B cell (primary cell): ENCODE measurements at regions not wholly inside any gene's neighbourhood (a gene's known extent, or its start where the extent isn't known, plus 50 kb on each side); places are given as distances from the start of the nearest gene placed in this dataset.

Experiments used
- ATAC-seq: fragments of 200-7000 bp; cut with Tn5 transposase; one replicate; pipeline ENCODE4 v1.10.0; 2021; ENCODE audit warnings: low read depth, mild to moderate bottlenecking, moderate number of reproducible peaks, moderate library complexity
- CTCF ChIA-PET: fragments of 350-600 bp; sonication (Branson Sonifier 250); formaldehyde crosslinking; loops from one replicate; lab custom pipeline; 2021; ENCODE audit warnings: antibody characterized with exemption, inconsistent platforms; lab: Charles Lee
- POLR2A ChIA-PET: fragments of 350-600 bp; sonication (Branson Sonifier 250); formaldehyde crosslinking; loops from one replicate; lab custom pipeline; 2021; ENCODE audit warnings: antibody characterized with exemption; lab: Charles Lee
- DNase-seq: peaks from one replicate; pipeline ENCODE4 v3.0.0; 2013
- H2AFZ ChIP-seq: 2 replicates; pipeline ENCODE4 v1.6.1; 2012; ENCODE audit warnings: mild to moderate bottlenecking, low read depth, low read length; ENCODE audit not compliant: insufficient read depth, poor library complexity, severe bottlenecking
- H3K27ac ChIP-seq, 2 donors: 1 replicate in 1 of 2; 2 replicates in 1 of 2; pipeline ENCODE4 v1.5.1; 2012 to 2013; ENCODE audit warnings: low read length in 2 of 2, mild to moderate bottlenecking in 2 of 2, moderate library complexity in 1 of 2
- H3K27me3 ChIP-seq, 4 experiments: fragments of 200-600 bp in 1 of 4; sonication (generic) in 1 of 4; replicated peaks in 1 of 4; 1 replicate in 2 of 4; 2 replicates in 2 of 4; pipeline versions ENCODE4 v1.6.1 to v1.7.0; 2013 to 2016; ENCODE audit warnings: low read length in 3 of 4, mild to moderate bottlenecking in 2 of 4, mixed read lengths in 1 of 4, moderate library complexity in 1 of 4; ENCODE audit not compliant: insufficient read depth in 4 of 4, control insufficient read depth in 3 of 4; ENCODE audit errors: control extremely low read depth in 1 of 4
- H3K36me3 ChIP-seq, 2 experiments: replicated peaks in 1 of 2; 1 replicate in 1 of 2; 2 replicates in 1 of 2; pipeline versions ENCODE4 v1.6.1 to v1.7.1; 2013; ENCODE audit warnings: low read length in 1 of 2; ENCODE audit not compliant: insufficient read depth in 2 of 2, control insufficient read depth in 1 of 2; ENCODE audit errors: control extremely low read depth in 1 of 2, extremely low read depth in 1 of 2
- H3K4me1 ChIP-seq, 2 donors: fragments of 200-600 bp in 1 of 2; sonication (generic) in 1 of 2; 1 replicate in 1 of 2; 2 replicates in 1 of 2; pipeline versions ENCODE4 v1.5.1 to v1.6.1; 2013 to 2017; ENCODE audit warnings: low read length in 2 of 2; ENCODE audit not compliant: control insufficient read depth in 2 of 2, insufficient read depth in 2 of 2
- H3K4me2 ChIP-seq: replicated peaks from 2 replicates; pipeline ENCODE3; 2012; ENCODE audit warnings: mild to moderate bottlenecking, low read depth, low read length; ENCODE audit not compliant: poor library complexity, severe bottlenecking
- H3K4me3 ChIP-seq, 5 experiments: fragments of 200-600 bp in 1 of 5; sonication (generic) in 1 of 5; 1 replicate in 3 of 5; 2 replicates in 2 of 5; pipeline versions ENCODE4 v1.5.1 to v1.7.0; 2011 to 2016; ENCODE audit warnings: low read length in 4 of 5, mild to moderate bottlenecking in 4 of 5, low read depth in 2 of 5, control low read depth in 1 of 5, moderate library complexity in 1 of 5; ENCODE audit not compliant: insufficient read depth in 1 of 5; ENCODE audit errors: control extremely low read depth in 1 of 5, extremely low read depth in 1 of 5
- H3K79me2 ChIP-seq: fragments of 200-600 bp; sonication (generic); one replicate; pipeline ENCODE4 v1.6.0; 2016; ENCODE audit warnings: low read length; ENCODE audit not compliant: control insufficient read depth, insufficient read depth
- H3K9ac ChIP-seq: fragments of 200-600 bp; sonication (generic); 2 replicates; pipeline ENCODE4 v1.6.1; 2017; ENCODE audit warnings: mild to moderate bottlenecking, low read length, moderate library complexity
- H3K9me3 ChIP-seq, 3 donors: one replicate each; pipeline versions ENCODE4 v1.6.1 to v1.7.1; 2013; ENCODE audit warnings: low read length in 2 of 3; ENCODE audit not compliant: control insufficient read depth in 2 of 3, insufficient read depth in 1 of 3; ENCODE audit errors: control extremely low read depth in 1 of 3
- H4K20me1 ChIP-seq: 2 replicates; pipeline ENCODE4 v1.6.0; 2012; ENCODE audit warnings: mild to moderate bottlenecking, low read length; ENCODE audit not compliant: insufficient read depth, control insufficient read depth, poor library complexity, severe bottlenecking
- H3K27ac Mint-ChIP-seq: one replicate; pipeline ENCODE4 v1.8.0; 2021; ENCODE audit warnings: mixed read lengths
- H3K27me3 Mint-ChIP-seq: one replicate; pipeline ENCODE4 v1.8.0; 2021; ENCODE audit warnings: mixed read lengths
- H3K4me1 Mint-ChIP-seq: one replicate; pipeline ENCODE4 v1.8.0; 2021; ENCODE audit warnings: mixed read lengths
- H3K4me3 Mint-ChIP-seq: one replicate; pipeline ENCODE4 v1.8.0; 2021; ENCODE audit warnings: mixed read lengths
- H3K9me3 Mint-ChIP-seq: one replicate; pipeline ENCODE4 v1.8.0; 2022; ENCODE audit warnings: mixed read lengths; ENCODE audit not compliant: insufficient read depth
- EZH2 ChIP-seq: IDR thresholded peaks from 2 replicates; pipeline ENCODE4 v1.6.1; 2012; ENCODE audit warnings: borderline replicate concordance, low read depth, mild to moderate bottlenecking, moderate library complexity, low read length; ENCODE audit not compliant: insufficient read depth, poor library complexity, severe bottlenecking
- WGBS: methylation state at CpG from one replicate; pipeline ENCODE4 v1.1.5; 2013; ENCODE audit warnings: missing lambda C conversion rate; ENCODE audit not compliant: insufficient coverage; 5-methylcytosine and 5-hydroxymethylcytosine counted together
- intact Hi-C: fragments of 100-400 bp; cut with micrococcal nuclease; formaldehyde crosslinking; loops from one replicate; pipeline ENCODE4 v1.10.0; 2022
- TF ChIP-seq, protein P1 (sequence below): fragments of 200-600 bp; IDR thresholded peaks from one replicate; pipeline ENCODE4 v1.8.0; 2022; ENCODE audit warnings: antibody characterized with exemption, mild to moderate bottlenecking

DNA sequence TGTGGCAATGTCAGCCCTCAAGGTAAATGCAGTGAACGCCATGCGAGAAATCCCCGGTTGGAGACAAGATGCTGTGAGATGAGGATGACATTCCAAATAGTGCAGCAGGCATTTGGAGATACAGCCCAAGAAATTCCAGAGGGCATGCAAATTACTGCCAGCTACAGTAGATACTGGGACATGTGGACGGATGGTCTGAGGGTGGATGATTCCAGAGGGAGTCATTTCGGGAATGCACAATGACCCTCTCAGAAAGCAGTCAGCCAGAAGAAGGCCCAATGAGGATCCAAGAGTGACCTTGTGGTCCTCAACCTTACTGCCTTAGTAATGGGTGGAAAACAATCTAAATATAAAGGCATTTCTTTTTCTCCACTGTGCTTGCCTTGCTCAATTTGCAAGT lies 111.3 kb downstream of the HNRNPLL start:
- Histone ChIP-seq H3K27ac (no peak overlapping the region), H3K36me3 (no peaks in the 10 kb centered on the region), H4K20me1 (no peaks in the 10 kb centered on the region), H3K27me3 (no peaks in the 10 kb centered on the region), H3K4me1 (no peaks in the 10 kb centered on the region), H3K9me3 (no peaks in the 10 kb centered on the region), H3K9ac (no peak overlapping the region), H2AFZ (no peak overlapping the region), H3K4me2 (no peak overlapping the region), H3K79me2 (no peaks in the 10 kb centered on the region), H3K4me3 (no peak overlapping the region)
- no peaks in the 10 kb centered on the region for H3K27me3 Mint-ChIP-seq
- no peak for DNase-seq
- H3K27ac Mint-ChIP-seq, result no peak overlapping the region
- H3K9me3 Mint-ChIP-seq, result no peaks in the 10 kb centered on the region
- peaks cover 2% of the 10 kb centered on the region for H3K4me1 Mint-ChIP-seq
- intact Hi-C loops, result no loop called here
- no peak for TF ChIP-seq EZH2
- TF ChIP-seq, protein P1, sequence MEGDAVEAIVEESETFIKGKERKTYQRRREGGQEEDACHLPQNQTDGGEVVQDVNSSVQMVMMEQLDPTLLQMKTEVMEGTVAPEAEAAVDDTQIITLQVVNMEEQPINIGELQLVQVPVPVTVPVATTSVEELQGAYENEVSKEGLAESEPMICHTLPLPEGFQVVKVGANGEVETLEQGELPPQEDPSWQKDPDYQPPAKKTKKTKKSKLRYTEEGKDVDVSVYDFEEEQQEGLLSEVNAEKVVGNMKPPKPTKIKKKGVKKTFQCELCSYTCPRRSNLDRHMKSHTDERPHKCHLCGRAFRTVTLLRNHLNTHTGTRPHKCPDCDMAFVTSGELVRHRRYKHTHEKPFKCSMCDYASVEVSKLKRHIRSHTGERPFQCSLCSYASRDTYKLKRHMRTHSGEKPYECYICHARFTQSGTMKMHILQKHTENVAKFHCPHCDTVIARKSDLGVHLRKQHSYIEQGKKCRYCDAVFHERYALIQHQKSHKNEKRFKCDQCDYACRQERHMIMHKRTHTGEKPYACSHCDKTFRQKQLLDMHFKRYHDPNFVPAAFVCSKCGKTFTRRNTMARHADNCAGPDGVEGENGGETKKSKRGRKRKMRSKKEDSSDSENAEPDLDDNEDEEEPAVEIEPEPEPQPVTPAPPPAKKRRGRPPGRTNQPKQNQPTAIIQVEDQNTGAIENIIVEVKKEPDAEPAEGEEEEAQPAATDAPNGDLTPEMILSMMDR, result no peak
- ChIA-PET CTCF (no interaction called here), POLR2A (no interaction called here)
- no peak for ATAC-seq
- no peak overlapping the region for H3K4me3 Mint-ChIP-seq
- 98% methylated on average over 5 of the region's 5 CpGs for WGBS

DNA sequence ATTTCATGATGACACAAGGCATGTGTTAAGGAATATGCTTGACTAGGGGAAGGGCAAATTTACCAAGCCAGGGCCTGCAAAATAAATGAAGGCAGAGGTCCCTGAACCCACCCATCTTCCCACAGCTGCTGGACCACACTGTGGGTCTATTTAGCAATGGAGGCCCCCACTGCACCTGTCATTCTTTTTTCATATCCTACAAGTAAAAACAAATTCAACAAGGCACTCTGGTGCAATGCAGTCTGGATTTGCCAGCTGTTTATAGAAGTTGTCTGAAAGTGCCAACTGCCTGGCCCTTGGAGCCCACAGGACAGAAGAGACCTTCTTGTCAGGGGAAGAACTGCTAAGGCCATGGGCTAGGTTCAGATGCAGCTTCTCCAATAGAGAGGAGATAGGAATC lies 112.8 kb upstream of the ATL2 start:
- CTCF ChIA-PET, result no interaction called here
- Mint-ChIP-seq H3K4me3 (no peak overlapping the region), H3K9me3 (no peaks in the 10 kb centered on the region), H3K27ac (no peak overlapping the region), H3K4me1 (no peaks in the 10 kb centered on the region), H3K27me3 (no peaks in the 10 kb centered on the region)
- H3K9ac ChIP-seq, result no peak overlapping the region
- H3K4me2 ChIP-seq, result no peak overlapping the region
- H3K27me3 ChIP-seq, result no peaks in the 10 kb centered on the region
- ATAC-seq (no peak), DNase-seq (no peak)
- H3K27ac ChIP-seq, result no peak overlapping the region
- H2AFZ ChIP-seq, result no peak overlapping the region
- H4K20me1 ChIP-seq, result no peaks in the 10 kb centered on the region
- no peaks in the 10 kb centered on the region for H3K79me2 ChIP-seq
- no peak overlapping the region for H3K4me3 ChIP-seq
- no peaks in the 10 kb centered on the region for H3K9me3 ChIP-seq
- no peaks in the 10 kb centered on the region for H3K4me1 ChIP-seq
- TF ChIP-seq, protein P1, result no peak
- TF ChIP-seq EZH2, result no peak
- intact Hi-C loops, result no loop called here
- no peaks in the 10 kb centered on the region for H3K36me3 ChIP-seq
- POLR2A ChIA-PET, result no interaction called here
